Stimulated activated CD8-positive, alpha-beta memory T cell treated with anti-CD3 and anti-CD28 coated beads, Interleukin-4, amount 100 ng/mL, for 1 hour (primary cell): ENCODE measurements at regions not wholly inside any gene's neighbourhood (a gene's known extent, or its start where the extent isn't known, plus 50 kb on each side); places are given as distances from the start of the nearest gene placed in this dataset.

ENCODE experiments used
- DNase-seq, 2 donors: peaks; one replicate each; pipeline ENCODE4 v3.0.0-alpha.2; 2020; ENCODE audit warnings: low read depth in 2 of 2, low spot score in 1 of 2

DNA sequence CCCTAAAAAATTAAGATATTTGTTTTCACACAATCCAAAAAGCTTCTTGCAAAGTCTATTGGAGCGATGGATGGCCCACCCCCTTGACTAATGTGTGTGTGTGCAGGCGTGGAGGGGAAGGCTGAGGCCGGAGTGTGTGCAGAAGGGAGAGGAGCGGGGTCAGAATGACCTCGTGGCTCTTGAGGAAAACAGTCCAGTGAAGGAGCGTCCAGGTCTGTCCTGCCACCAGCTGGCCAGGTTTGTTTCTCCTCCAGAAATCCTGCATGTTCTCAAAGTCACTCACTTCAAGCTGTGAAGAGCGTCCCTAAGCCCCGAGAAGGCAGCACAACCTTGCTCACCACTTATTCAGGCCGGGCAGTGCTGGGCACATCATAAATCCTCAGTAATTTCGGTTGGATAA lies 69.5 kb upstream of the SSX2IP start:
- DNase-seq, result no peak

- DNase-seq, result no peak
Measured at GRCh38 chr1:84758968-84759491, 68.8 kb upstream of the SSX2IP start.

- no peak for DNase-seq
Measured at GRCh38 chr1:84758476-84758875, 68.2 kb upstream of the SSX2IP start.

DNA sequence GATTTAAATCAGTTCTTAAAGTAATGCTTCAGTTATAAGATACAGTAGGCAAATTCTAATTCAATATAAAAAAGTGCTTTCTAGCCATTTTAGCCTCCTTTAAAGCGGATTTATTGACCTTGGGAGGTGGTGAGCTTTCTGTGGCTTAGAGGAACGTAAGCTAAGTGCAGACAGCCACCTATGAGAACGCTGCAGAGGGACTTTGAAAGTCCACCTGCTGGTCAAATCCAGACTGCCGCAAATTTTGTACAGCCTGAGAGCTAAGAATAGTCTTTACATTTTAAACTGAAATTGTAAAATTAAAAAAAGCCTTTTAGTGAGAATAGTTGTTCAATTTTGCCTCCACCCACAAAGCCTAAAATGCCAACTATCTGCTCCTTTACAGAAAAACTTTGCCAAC lies 67.0 kb upstream of the SSX2IP start:
- DNase-seq, result no peak

GRCh38 chr1:84756455-84757082 lies 66.3 kb upstream of the SSX2IP start:
- no peak for DNase-seq

- no peak for DNase-seq
Measured at GRCh38 chr1:84756001-84756400, 65.7 kb upstream of the SSX2IP start.

- no peak for DNase-seq
Measured at GRCh38 chr1:84755216-84755615, 65.0 kb upstream of the SSX2IP start.

- DNase-seq, result no peak
Measured at GRCh38 chr1:84754386-84754703, 64.1 kb upstream of the SSX2IP start.

GRCh38 chr1:84753516-84754385 lies 63.5 kb upstream of the SSX2IP start:
- DNase-seq, result peak; percentile 54 to 57

DNA sequence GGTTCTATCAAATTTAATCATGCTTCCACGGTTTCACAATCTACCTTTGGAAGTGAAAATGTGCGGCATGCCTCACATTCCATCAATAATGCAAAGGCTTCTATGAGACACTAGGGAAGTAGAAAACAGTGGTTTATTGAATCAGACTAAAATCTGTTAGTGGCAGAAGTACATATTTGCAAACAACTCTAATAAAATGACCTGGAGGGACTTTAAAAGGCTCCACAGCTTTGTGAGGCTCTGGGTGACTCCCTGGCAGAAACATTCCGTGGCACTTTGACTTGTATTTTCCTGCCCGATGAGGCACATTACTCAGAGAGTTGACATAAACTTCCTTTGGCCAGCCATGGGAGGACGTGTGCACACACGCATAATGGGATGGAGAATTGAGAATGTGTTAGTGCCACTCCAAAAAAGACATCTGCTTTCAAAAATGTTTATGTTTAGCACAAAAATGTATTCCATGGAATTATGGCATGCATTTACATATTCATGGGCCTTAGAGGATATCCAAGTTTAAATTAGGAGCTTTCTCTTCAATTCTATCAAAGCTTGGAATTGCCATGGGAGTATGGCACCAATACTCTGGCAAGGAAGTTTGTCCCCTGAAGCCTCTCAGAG lies 60.0 kb upstream of the SSX2IP start:
- DNase-seq, result no peak

DNA sequence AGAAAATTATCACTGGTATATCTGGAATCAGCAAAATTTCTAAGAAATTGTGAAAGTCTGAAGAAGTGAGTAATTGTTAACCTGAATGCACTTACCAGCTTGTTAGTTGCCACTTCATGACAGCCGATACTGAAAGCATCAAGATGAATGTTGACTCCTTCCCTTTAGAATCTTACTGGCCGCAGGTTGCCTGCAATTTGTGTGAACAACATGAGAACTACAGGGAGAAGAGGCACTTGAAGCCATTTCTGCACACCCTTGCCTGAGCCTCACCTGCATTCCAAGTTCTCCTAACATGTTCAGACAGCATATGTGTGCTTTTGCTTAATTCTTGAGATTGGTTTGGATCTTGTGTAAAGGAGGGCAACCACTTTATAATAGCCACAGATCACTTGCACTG lies 59.2 kb upstream of the SSX2IP start:
- no peak for DNase-seq

- no peak for DNase-seq
Measured at GRCh38 chr1:84748364-84748763, 58.1 kb upstream of the SSX2IP start.

GRCh38 chr1:84745857-84746256 lies 55.6 kb upstream of the SSX2IP start:
- no peak for DNase-seq

- DNase-seq, result no peak
Measured at GRCh38 chr1:84743896-84744295, 53.6 kb upstream of the SSX2IP start.

- DNase-seq, result no peak
Measured at GRCh38 chr1:84742653-84743052, 52.4 kb upstream of the SSX2IP start.

GRCh38 chr1:84740050-84740714 lies 49.9 kb upstream of the SSX2IP start:
- DNase-seq, result no peak
